ENCODE measurements at regions not wholly inside any gene's neighbourhood (a gene's known extent, or its start where the extent isn't known, plus 50 kb on each side); places are given as distances from the start of the nearest gene placed in this dataset.

- TF ChIP-seq EZH2 (IDR thresholded peaks at IDR 0.05; ENCODE audit: low read length, unreplicated experiment) = no peak
- TF ChIP-seq CTCF (conservative IDR thresholded peaks at IDR 0.05; ENCODE audit: low read depth, low read length) = no peak
Measured at GRCh38 chr2:228725031-228725430, 543.5 kb upstream of the SPHKAP start.
